ENCODE measurements at regions not wholly inside any gene's neighbourhood (a gene's known extent, or its start where the extent isn't known, plus 50 kb on each side); places are given as distances from the start of the nearest gene placed in this dataset.

DNA sequence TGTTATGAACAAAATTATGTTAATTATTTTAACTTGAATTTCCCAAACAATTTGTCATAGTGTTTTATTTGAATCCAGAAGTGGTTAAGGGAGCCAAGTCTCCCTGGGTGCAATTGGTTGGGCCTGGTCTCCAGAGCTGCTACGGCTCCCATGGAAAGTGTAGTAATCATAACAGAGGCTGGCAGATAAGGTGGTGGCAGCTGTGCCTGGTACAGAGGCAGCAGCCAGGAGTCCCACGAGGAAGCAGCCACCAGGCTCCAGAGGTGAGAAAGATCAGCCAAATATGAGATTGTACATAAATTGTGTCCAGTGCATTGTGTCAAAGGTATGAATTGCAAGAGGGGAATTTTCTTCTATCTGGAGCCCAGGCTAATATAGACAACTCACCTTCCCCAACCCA lies 368.9 kb upstream of the PTBP2 start:
- no peak overlapping the region for H3K4me3 ChIP-seq (ENCODE audit: low read depth, low read length)
- TF ChIP-seq, protein P1, sequence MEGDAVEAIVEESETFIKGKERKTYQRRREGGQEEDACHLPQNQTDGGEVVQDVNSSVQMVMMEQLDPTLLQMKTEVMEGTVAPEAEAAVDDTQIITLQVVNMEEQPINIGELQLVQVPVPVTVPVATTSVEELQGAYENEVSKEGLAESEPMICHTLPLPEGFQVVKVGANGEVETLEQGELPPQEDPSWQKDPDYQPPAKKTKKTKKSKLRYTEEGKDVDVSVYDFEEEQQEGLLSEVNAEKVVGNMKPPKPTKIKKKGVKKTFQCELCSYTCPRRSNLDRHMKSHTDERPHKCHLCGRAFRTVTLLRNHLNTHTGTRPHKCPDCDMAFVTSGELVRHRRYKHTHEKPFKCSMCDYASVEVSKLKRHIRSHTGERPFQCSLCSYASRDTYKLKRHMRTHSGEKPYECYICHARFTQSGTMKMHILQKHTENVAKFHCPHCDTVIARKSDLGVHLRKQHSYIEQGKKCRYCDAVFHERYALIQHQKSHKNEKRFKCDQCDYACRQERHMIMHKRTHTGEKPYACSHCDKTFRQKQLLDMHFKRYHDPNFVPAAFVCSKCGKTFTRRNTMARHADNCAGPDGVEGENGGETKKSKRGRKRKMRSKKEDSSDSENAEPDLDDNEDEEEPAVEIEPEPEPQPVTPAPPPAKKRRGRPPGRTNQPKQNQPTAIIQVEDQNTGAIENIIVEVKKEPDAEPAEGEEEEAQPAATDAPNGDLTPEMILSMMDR (IDR thresholded peaks at IDR 0.05; ENCODE audit: borderline replicate concordance, insufficient read depth, low read depth, low read length): no peak

DNA sequence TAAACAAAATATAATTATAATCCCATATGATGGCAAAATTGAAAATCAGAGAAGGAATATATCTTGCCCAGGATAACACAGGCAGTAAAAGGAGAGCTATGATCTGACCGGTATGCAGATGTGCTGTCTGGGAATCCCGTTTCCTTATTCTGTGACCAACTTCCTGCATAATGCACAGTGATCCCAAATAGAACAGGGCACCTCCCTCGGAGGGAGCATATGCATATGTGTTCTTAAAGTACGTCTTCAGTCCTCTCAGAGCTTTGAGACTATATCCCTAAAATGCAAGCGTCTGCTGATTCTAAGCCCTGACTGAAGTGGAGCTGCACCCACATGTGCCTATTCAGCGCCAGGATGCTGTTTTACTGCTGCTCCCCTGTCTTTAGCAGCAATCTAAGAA lies 366.1 kb upstream of the PTBP2 start:
- TF ChIP-seq, protein P1 (IDR thresholded peaks at IDR 0.05; ENCODE audit: borderline replicate concordance, insufficient read depth, low read depth, low read length): no peak
- no peak overlapping the region for H3K4me3 ChIP-seq (ENCODE audit: low read depth, low read length)

DNA sequence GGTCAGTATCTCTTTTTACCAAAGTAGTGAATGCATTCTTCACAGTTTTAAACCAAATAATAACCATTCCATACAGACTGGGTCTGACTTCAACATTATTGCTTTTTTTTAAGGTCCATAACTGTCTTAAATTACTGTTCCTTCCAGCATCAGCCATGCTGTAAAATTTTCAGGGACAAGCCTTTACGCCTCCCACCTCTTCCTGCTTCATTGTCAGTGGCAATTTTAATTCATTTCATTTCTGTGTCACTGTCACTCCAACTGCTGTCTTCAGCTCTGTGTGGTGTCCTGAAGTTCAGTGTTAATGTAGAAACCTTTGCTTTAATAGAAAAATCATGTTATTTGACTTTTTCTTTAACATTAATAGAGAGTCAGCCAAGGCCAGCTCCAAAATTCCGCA lies 365.6 kb upstream of the PTBP2 start:
- TF ChIP-seq, protein P1 (IDR thresholded peaks at IDR 0.05; ENCODE audit: borderline replicate concordance, insufficient read depth, low read depth, low read length): no peak
- H3K4me3 ChIP-seq (ENCODE audit: low read depth, low read length): no peak overlapping the region

DNA sequence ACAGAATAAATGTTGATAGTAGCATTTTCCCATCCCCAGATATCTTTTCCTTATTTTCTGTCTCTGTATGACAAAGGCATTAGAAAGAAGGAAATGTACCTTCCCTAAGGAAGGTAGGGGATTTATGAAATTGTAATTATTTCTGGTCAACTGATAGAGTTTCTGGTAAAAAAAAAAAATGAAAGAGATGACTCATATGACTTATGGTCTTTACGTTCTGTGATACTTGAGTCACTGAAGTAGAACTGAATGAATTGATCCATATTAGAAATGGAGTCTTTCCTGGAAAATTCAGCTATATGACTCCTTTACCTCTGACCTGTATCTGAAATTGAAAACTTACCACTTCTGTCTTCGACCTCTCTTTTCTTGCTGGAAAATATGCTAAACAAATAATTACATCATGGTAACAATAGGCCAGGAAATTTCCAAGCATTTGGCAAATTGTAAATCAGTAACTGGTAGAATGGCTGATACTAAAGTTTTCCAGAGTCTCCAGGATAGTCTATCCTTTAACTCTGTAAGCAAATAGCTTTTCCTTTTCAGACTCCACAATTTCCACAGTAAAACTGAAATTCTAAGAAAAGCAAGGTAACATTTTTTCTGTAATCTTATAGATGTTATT lies 364.3 kb upstream of the PTBP2 start:
- no peak overlapping the region for H3K4me3 ChIP-seq (ENCODE audit: low read depth, low read length)
- TF ChIP-seq, protein P1 (IDR thresholded peaks at IDR 0.05; ENCODE audit: borderline replicate concordance, insufficient read depth, low read depth, low read length): no peak

DNA sequence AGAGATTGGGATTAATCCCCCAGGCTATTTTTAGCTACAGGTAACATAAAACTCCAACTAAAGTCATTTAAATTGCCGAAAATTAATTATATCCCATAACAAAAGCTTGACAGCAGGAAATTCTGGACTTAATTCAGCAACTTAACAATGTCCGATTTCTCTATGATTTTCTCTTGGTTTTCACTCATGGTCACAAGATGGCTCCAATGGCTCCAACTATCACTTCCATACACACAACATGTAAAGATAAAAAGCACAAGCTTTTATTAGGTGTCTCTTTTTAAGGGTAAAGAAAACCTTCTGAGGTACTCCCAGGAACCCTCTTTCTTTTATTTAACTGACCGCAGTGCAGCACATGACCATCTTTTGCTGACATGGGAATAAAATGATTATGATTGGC lies 363.5 kb upstream of the PTBP2 start:
- TF ChIP-seq, protein P1 (IDR thresholded peaks at IDR 0.05; ENCODE audit: borderline replicate concordance, insufficient read depth, low read depth, low read length): no peak

DNA sequence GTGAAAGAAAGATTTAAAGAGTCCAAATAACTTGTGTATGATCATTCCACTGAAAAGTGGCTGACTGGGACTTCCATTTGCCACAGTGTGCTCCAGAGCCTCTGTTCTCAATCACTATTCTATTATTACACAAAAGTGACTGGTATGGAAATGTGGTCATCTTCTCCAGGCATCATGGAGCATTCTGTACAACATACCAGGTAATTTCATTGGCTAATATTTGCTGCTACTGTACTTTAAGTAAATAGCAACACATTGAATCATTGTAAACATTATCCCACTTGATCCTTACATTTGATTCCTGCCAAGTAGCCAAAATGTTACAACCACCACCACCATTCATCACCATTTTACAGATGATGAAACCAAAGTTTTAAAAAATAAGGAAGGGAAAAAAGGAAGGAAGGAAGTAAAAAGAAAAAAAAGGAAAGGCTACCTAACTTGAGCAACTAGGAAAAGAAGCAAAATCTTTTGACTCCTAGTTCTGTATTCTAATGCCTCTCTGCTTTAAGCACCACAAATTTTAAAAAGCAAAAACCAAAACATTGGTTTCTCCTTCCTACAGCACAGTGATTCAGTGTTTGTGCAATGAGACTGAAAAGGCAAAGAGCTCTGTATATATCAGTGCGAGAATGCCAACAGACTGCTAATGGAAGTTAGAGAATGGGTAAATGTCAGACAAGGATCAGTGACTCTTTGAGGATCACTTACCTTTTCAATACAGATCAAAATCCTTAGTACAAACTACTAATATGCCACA lies 361.4 kb upstream of the PTBP2 start:
- H3K4me3 ChIP-seq (ENCODE audit: low read depth, low read length): no peak overlapping the region
- TF ChIP-seq, protein P1 (IDR thresholded peaks at IDR 0.05; ENCODE audit: borderline replicate concordance, insufficient read depth, low read depth, low read length): no peak

More for the DNA sequence above, 363.5 kb upstream of the PTBP2 start:
- H3K4me3 ChIP-seq (ENCODE audit: low read depth, low read length): no peak overlapping the region
